ENCODE measurements at regions not wholly inside any gene's neighbourhood (a gene's known extent, or its start where the extent isn't known, plus 50 kb on each side); places are given as distances from the start of the nearest gene placed in this dataset.

DNA sequence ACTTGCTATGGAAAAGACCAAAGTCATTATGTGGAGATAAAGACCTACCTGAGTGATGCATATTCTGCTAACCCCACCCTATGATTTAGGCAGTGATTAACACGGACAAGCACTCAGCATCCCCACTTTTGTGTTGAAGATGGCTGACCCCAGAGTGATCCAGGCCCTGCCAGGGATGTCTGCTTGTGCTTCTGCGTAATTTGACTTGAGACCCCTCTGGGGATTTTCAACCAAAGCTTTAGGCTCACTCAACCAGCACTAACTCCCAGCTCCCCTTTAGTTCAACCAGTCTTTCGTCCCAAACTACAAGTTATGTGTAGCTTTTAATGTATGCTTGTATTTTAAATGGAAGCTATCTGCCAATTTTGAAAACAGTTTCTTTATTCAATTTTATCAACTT lies 538.0 kb upstream of the ID4 start:
- Histone ChIP-seq H3K36me3 (replicated peaks; ENCODE audit: insufficient read depth, low read length) (no peaks in the 10 kb centered on the region), H3K79me2 (ENCODE audit: low read length) (no peaks in the 10 kb centered on the region), H3K27me3 (replicated peaks; ENCODE audit: insufficient read depth, low read length) (no peaks in the 10 kb centered on the region), H4K20me1 (ENCODE audit: insufficient read depth, low read length) (no peaks in the 10 kb centered on the region), H3K4me1 (ENCODE audit: low read length) (no peaks in the 10 kb centered on the region), H3K4me2 (ENCODE audit: low read depth, low read length) (no peak overlapping the region), H3K9me2 (replicated peaks; ENCODE audit: insufficient read depth, low read length) (no peaks in the 10 kb centered on the region), H3K4me3 (ENCODE audit: low read length) (no peak overlapping the region), H3K9ac (ENCODE audit: low read length) (no peak overlapping the region), H3F3A (ENCODE audit: insufficient read depth, low read length) (no peaks in the 10 kb centered on the region), H2AFZ (ENCODE audit: low read length) (no peak overlapping the region), H3K9me3 (replicated peaks; ENCODE audit: insufficient read depth, low read length) (no peaks in the 10 kb centered on the region), H3K27ac (ENCODE audit: low read length) (no peak overlapping the region)
- DNase-seq = no peak
- no peak for TF ChIP-seq EZH2 (optimal IDR thresholded peaks at IDR 0.05; ENCODE audit: low read depth, low read length)
- TF ChIP-seq, protein P1, sequence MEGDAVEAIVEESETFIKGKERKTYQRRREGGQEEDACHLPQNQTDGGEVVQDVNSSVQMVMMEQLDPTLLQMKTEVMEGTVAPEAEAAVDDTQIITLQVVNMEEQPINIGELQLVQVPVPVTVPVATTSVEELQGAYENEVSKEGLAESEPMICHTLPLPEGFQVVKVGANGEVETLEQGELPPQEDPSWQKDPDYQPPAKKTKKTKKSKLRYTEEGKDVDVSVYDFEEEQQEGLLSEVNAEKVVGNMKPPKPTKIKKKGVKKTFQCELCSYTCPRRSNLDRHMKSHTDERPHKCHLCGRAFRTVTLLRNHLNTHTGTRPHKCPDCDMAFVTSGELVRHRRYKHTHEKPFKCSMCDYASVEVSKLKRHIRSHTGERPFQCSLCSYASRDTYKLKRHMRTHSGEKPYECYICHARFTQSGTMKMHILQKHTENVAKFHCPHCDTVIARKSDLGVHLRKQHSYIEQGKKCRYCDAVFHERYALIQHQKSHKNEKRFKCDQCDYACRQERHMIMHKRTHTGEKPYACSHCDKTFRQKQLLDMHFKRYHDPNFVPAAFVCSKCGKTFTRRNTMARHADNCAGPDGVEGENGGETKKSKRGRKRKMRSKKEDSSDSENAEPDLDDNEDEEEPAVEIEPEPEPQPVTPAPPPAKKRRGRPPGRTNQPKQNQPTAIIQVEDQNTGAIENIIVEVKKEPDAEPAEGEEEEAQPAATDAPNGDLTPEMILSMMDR (IDR thresholded peaks at IDR 0.05; ENCODE audit: low read length) = no peak
- TF ChIP-seq EZH2phosphoT487 (IDR thresholded peaks at IDR 0.05; ENCODE audit: low read length) = no peak

GRCh38 chr6:19301980-19302379 lies 535.2 kb upstream of the ID4 start:
- no peak for DNase-seq
- H3K79me2 ChIP-seq (ENCODE audit: low read length) = no peaks in the 10 kb centered on the region
- H3K27me3 ChIP-seq (replicated peaks; ENCODE audit: insufficient read depth, low read length) = no peaks in the 10 kb centered on the region
- H3K4me3 ChIP-seq (ENCODE audit: low read length) = no peak overlapping the region
- H3F3A ChIP-seq (ENCODE audit: insufficient read depth, low read length) = no peaks in the 10 kb centered on the region
- no peak overlapping the region for H3K9ac ChIP-seq (ENCODE audit: low read length)
- H3K27ac ChIP-seq (ENCODE audit: low read length) = no peak overlapping the region
- H4K20me1 ChIP-seq (ENCODE audit: insufficient read depth, low read length) = no peaks in the 10 kb centered on the region
- H3K9me3 ChIP-seq (replicated peaks; ENCODE audit: insufficient read depth, low read length) = no peaks in the 10 kb centered on the region
- no peaks in the 10 kb centered on the region for H3K4me1 ChIP-seq (ENCODE audit: low read length)
- H2AFZ ChIP-seq (ENCODE audit: low read length) = no peak overlapping the region
- no peaks in the 10 kb centered on the region for H3K36me3 ChIP-seq (replicated peaks; ENCODE audit: insufficient read depth, low read length)
- TF ChIP-seq EZH2phosphoT487 (IDR thresholded peaks at IDR 0.05; ENCODE audit: low read length) (no peak), EZH2 (optimal IDR thresholded peaks at IDR 0.05; ENCODE audit: low read depth, low read length) (no peak)
- TF ChIP-seq, protein P1 (IDR thresholded peaks at IDR 0.05; ENCODE audit: low read length) = no peak
- H3K4me2 ChIP-seq (ENCODE audit: low read depth, low read length) = no peak overlapping the region
- H3K9me2 ChIP-seq (replicated peaks; ENCODE audit: insufficient read depth, low read length) = no peaks in the 10 kb centered on the region

DNA sequence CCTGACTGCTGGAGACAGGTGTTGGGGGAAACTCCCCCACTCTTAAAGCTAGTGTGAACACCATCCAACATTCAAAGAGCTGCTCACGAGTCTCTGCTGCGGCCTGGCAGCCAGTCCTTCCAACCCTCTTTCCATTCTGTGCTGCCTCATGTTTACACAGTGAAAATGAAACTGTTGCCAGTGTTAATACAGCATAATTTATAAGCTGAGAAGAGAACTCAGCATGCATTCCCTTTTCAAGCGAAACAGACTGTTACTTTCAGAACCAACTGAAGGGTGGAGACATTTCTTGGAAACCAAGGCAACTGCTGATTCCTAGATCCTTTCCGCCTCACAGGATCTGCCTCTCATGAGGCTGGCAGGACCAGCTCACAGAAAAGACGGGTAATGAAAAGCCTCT lies 533.8 kb upstream of the ID4 start:
- peak; percentile 46 for DNase-seq
- no peak overlapping the region for H3K27ac ChIP-seq (ENCODE audit: low read length)

More for the DNA sequence above, 533.8 kb upstream of the ID4 start:
- no peaks in the 10 kb centered on the region for H3K4me1 ChIP-seq (ENCODE audit: low read length)
- no peaks in the 10 kb centered on the region for H3F3A ChIP-seq (ENCODE audit: insufficient read depth, low read length)
- no peak overlapping the region for H2AFZ ChIP-seq (ENCODE audit: low read length)
- no peaks in the 10 kb centered on the region for H3K9me3 ChIP-seq (replicated peaks; ENCODE audit: insufficient read depth, low read length)
- no peaks in the 10 kb centered on the region for H4K20me1 ChIP-seq (ENCODE audit: insufficient read depth, low read length)
- TF ChIP-seq EZH2phosphoT487 (IDR thresholded peaks at IDR 0.05; ENCODE audit: low read length) (no peak), EZH2 (optimal IDR thresholded peaks at IDR 0.05; ENCODE audit: low read depth, low read length) (no peak)
- TF ChIP-seq, protein P1 (IDR thresholded peaks at IDR 0.05; ENCODE audit: low read length) = no peak
- no peak overlapping the region for H3K4me3 ChIP-seq (ENCODE audit: low read length)
- H3K36me3 ChIP-seq (replicated peaks; ENCODE audit: insufficient read depth, low read length) = no peaks in the 10 kb centered on the region
- H3K4me2 ChIP-seq (ENCODE audit: low read depth, low read length) = peak overlapping the region; percentile 11
- H3K9ac ChIP-seq (ENCODE audit: low read length) = no peak overlapping the region
- H3K9me2 ChIP-seq (replicated peaks; ENCODE audit: insufficient read depth, low read length) = no peaks in the 10 kb centered on the region
- no peaks in the 10 kb centered on the region for H3K79me2 ChIP-seq (ENCODE audit: low read length)
- no peaks in the 10 kb centered on the region for H3K27me3 ChIP-seq (replicated peaks; ENCODE audit: insufficient read depth, low read length)

Data from MM.1S (cell line).